Uterus (tissue), 2 donors: ENCODE measurements at regions not wholly inside any gene's neighbourhood (a gene's known extent, or its start where the extent isn't known, plus 50 kb on each side); places are given as distances from the start of the nearest gene placed in this dataset.
"Not testable (repeated sequence)": the region's sequence is repeated elsewhere in the genome, so short reads cannot be mapped to it uniquely, and the experiment has no call there.

Source experiments
- POLR2A ChIP-seq, 2 donors: fragments of 450-650 bp; IDR thresholded peaks; one replicate each; pipeline ENCODE4 v1.6.1; 2016; ENCODE audit warnings: antibody characterized with exemption in 2 of 2, mild to moderate bottlenecking in 1 of 2, moderate library complexity in 1 of 2
- TF ChIP-seq, protein P1 (sequence below), 4 experiments: fragments of 200-600 bp in 2 of 4; fragments of 450-650 bp in 2 of 4; sonication (generic) in 2 of 4; IDR thresholded peaks; one replicate each; pipeline ENCODE4 v1.5.1; 2016 to 2019; ENCODE audit warnings: antibody characterized with exemption in 4 of 4, mild to moderate bottlenecking in 2 of 4, moderate library complexity in 1 of 4

DNA sequence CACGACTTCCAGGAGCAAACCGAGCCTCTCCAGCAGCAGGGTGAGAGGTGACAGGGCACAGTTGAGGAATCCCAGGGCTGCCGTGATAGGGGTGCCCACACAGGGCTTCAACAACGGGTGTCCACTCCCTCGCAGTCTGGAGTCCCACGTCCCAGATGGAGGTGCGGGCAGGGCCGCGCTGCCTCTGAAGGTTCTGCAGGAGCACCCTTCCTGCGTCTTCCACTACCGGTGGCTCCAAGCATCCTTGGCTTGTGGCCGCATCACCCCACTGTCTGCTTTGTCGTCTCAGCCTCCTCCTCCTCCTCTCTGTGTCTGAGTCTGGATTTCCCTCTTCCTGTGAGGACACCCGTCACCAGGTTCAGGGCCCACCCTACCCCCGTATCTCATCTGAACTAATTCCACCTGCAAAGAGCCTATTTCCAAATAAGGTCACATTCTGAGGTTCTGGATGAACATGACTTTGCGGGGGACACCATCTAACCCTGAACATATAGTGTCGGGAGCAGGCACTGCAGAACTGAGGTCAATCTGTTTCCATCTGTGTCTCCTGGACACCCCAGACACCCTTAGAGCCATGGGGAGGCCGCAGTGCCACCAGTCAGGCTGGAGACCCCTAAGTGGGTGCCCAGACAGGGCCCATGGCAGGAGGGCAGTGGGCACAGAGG is 117.3 kb upstream of the FOXD4L5 start:
- TF ChIP-seq, protein P1, sequence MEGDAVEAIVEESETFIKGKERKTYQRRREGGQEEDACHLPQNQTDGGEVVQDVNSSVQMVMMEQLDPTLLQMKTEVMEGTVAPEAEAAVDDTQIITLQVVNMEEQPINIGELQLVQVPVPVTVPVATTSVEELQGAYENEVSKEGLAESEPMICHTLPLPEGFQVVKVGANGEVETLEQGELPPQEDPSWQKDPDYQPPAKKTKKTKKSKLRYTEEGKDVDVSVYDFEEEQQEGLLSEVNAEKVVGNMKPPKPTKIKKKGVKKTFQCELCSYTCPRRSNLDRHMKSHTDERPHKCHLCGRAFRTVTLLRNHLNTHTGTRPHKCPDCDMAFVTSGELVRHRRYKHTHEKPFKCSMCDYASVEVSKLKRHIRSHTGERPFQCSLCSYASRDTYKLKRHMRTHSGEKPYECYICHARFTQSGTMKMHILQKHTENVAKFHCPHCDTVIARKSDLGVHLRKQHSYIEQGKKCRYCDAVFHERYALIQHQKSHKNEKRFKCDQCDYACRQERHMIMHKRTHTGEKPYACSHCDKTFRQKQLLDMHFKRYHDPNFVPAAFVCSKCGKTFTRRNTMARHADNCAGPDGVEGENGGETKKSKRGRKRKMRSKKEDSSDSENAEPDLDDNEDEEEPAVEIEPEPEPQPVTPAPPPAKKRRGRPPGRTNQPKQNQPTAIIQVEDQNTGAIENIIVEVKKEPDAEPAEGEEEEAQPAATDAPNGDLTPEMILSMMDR (IDR thresholded peaks at IDR 0.05): not testable (repeated sequence)
- not testable (repeated sequence) for TF ChIP-seq POLR2A (IDR thresholded peaks at IDR 0.05)
